ENCODE measurements at regions not wholly inside any gene's neighbourhood (a gene's known extent, or its start where the extent isn't known, plus 50 kb on each side); places are given as distances from the start of the nearest gene placed in this dataset.

DNA sequence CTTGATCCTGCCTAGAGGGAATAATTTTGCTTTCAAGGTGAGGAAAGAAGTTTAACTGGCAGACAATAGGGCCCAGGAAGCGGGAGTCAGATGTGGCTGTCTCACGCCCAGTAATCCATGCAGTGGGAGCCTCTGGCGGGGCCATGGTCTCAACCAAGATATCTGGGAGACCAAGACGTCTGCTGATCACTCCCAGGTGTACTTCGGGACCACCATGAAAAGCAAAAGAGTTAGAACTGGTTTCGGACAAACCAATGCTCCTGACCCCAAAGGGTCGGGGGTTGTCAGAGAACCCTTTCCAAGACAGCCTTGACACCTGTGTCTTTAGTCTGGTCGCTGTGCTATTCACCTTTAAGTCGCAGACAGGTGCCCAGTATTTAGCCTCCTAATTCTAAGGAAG is 256.9 kb upstream of the MBL2 start:
- TF ChIP-seq, protein P1, sequence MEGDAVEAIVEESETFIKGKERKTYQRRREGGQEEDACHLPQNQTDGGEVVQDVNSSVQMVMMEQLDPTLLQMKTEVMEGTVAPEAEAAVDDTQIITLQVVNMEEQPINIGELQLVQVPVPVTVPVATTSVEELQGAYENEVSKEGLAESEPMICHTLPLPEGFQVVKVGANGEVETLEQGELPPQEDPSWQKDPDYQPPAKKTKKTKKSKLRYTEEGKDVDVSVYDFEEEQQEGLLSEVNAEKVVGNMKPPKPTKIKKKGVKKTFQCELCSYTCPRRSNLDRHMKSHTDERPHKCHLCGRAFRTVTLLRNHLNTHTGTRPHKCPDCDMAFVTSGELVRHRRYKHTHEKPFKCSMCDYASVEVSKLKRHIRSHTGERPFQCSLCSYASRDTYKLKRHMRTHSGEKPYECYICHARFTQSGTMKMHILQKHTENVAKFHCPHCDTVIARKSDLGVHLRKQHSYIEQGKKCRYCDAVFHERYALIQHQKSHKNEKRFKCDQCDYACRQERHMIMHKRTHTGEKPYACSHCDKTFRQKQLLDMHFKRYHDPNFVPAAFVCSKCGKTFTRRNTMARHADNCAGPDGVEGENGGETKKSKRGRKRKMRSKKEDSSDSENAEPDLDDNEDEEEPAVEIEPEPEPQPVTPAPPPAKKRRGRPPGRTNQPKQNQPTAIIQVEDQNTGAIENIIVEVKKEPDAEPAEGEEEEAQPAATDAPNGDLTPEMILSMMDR (IDR thresholded peaks at IDR 0.05) = no peak
- TF ChIP-seq POLR2A (IDR thresholded peaks at IDR 0.05) = no peak
